H1 (cell line): ENCODE measurements at regions not wholly inside any gene's neighbourhood (a gene's known extent, or its start where the extent isn't known, plus 50 kb on each side); places are given as distances from the start of the nearest gene placed in this dataset.

Source experiments
- CTCF ChIP-seq, 3 experiments: IDR thresholded peaks; 1 replicate in 2 of 3; 2 replicates in 1 of 3; pipeline versions ENCODE4 v1.5.1 to v1.6.1; 2011; ENCODE audit warnings: low read length in 3 of 3, mild to moderate bottlenecking in 3 of 3, inconsistent platforms in 2 of 3, low read depth in 1 of 3, moderate library complexity in 1 of 3; ENCODE audit not compliant: insufficient read depth in 1 of 3; ENCODE audit errors: control extremely low read depth in 1 of 3
- EP300 ChIP-seq, 2 experiments: IDR thresholded peaks; 1 replicate in 1 of 2; 2 replicates in 1 of 2; pipeline ENCODE4 v1.6.1; 2011 to 2012; ENCODE audit warnings: low read depth in 2 of 2, low read length in 2 of 2, mild to moderate bottlenecking in 2 of 2, borderline replicate concordance in 1 of 2, inconsistent platforms in 1 of 2, moderate library complexity in 1 of 2
- EZH2 ChIP-seq: fragments of 200-600 bp; sonication (generic); IDR thresholded peaks from 2 replicates; pipeline ENCODE4 v1.7.1; 2012; ENCODE audit warnings: low read depth, mild to moderate bottlenecking, moderate library complexity, low read length, inconsistent platforms; ENCODE audit not compliant: severe bottlenecking
- FOSL1 ChIP-seq: IDR thresholded peaks from 2 replicates; pipeline ENCODE4 v1.6.1; 2011; ENCODE audit warnings: mild to moderate bottlenecking, low read depth, low read length, moderate library complexity; ENCODE audit not compliant: insufficient read depth
- HDAC2 ChIP-seq, 2 experiments: fragments of 300-600 bp in 1 of 2; sonication (generic) in 1 of 2; IDR thresholded peaks; 2 replicates each; pipeline ENCODE4 v1.6.1; 2011 to 2012; ENCODE audit warnings: low read depth in 2 of 2, low read length in 2 of 2, mild to moderate bottlenecking in 2 of 2, moderate library complexity in 2 of 2, borderline replicate concordance in 1 of 2, inconsistent platforms in 1 of 2
- MAFK ChIP-seq: IDR thresholded peaks from 2 replicates; pipeline ENCODE4 v1.6.1; 2012; ENCODE audit warnings: low read depth, mild to moderate bottlenecking, improper control_type of control experiment, low read length
- NRF1 ChIP-seq: IDR thresholded peaks from 2 replicates; pipeline ENCODE4 v1.6.1; 2011; ENCODE audit warnings: mild to moderate bottlenecking, low read depth, low read length, improper control_type of control experiment
- PHF8 ChIP-seq: fragments of 200-600 bp; sonication (generic); conservative IDR thresholded peaks from 2 replicates; pipeline ENCODE4 v1.7.1; 2012; ENCODE audit warnings: low read depth, mild to moderate bottlenecking, inconsistent platforms, low read length, moderate library complexity
- POLR2A ChIP-seq, 2 experiments: IDR thresholded peaks; 1 replicate in 1 of 2; 2 replicates in 1 of 2; pipeline ENCODE4 v1.6.1; 2011; ENCODE audit warnings: low read depth in 2 of 2, low read length in 2 of 2, mild to moderate bottlenecking in 2 of 2; ENCODE audit errors: control extremely low read depth in 1 of 2
- POLR2AphosphoS5 ChIP-seq: IDR thresholded peaks from 2 replicates; pipeline ENCODE4 v1.6.1; 2011; ENCODE audit warnings: low read depth, low read length
- SIN3A ChIP-seq, 2 experiments: IDR thresholded peaks in 1 of 2; conservative IDR thresholded peaks in 1 of 2; 2 replicates each; pipeline ENCODE4 v1.6.1; 2011 to 2012; ENCODE audit warnings: low read length in 2 of 2, improper control_type of control experiment in 1 of 2, low read depth in 1 of 2, mild to moderate bottlenecking in 1 of 2
- TAF7 ChIP-seq: optimal IDR thresholded peaks from 2 replicates; pipeline ENCODE3; 2011; ENCODE audit warnings: low read depth, mild to moderate bottlenecking, inconsistent platforms, low read length, moderate library complexity, borderline replicate concordance
- ZNF274 ChIP-seq: IDR thresholded peaks from 2 replicates; pipeline ENCODE4 v1.7.0; 2012; ENCODE audit warnings: low read length, borderline replicate concordance; ENCODE audit errors: extremely low read depth

GRCh38 chr1:195909061-195909460 lies 699.2 kb downstream of the KCNT2 start:
- TF ChIP-seq PHF8 (no peak), SIN3A (conservative IDR thresholded peaks at IDR 0.05 in 1 of 2, IDR thresholded peaks at IDR 0.05 in 1 of 2; ENCODE audit: low read depth in 1 of 2, low read length in 2 of 2) (no peak), POLR2AphosphoS5 (no peak), NRF1 (no peak), CTCF (IDR thresholded peaks at IDR 0.05; ENCODE audit: control extremely low read depth in 1 of 3, insufficient read depth in 1 of 3, low read depth in 1 of 3, low read length in 3 of 3) (no peak), HDAC2 (IDR thresholded peaks at IDR 0.05; ENCODE audit: borderline replicate concordance in 1 of 2, low read depth in 2 of 2, low read length in 2 of 2) (no peak), EP300 (IDR thresholded peaks at IDR 0.05; ENCODE audit: borderline replicate concordance in 1 of 2, low read depth in 2 of 2, low read length in 2 of 2) (no peak), TAF7 (no peak), FOSL1 (no peak), EZH2 (no peak), ZNF274 (no peak), POLR2A (IDR thresholded peaks at IDR 0.05; ENCODE audit: control extremely low read depth in 1 of 2, low read depth in 2 of 2, low read length in 2 of 2) (no peak), MAFK (no peak)
